ENCODE measurements at regions not wholly inside any gene's neighbourhood (a gene's known extent, or its start where the extent isn't known, plus 50 kb on each side); places are given as distances from the start of the nearest gene placed in this dataset.
A peak's percentile ranks its signal among the peaks of the same experiment; 100 is the strongest.

DNA sequence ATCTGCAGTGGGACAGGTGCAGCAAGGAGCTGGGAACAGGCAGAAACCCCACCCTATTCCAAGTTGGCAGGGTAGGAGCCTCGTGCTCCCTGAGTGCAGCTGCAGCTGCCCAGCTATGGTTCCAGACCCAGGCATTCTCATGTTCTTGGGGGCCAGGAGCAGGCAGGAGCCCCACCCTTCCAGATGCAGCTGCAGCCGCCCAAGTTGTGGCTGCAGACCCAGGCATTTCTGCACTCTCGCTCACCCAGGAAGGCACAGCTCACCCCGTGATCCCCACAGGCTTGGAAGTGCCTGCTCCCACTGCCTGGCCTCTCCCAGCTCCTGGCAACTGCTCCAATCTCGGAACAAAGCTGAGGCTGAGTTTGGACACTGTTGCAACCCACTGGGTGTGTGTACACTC, 275.8 kb upstream of the ADRA1B start (continued):
- TF ChIP-seq, protein P1, sequence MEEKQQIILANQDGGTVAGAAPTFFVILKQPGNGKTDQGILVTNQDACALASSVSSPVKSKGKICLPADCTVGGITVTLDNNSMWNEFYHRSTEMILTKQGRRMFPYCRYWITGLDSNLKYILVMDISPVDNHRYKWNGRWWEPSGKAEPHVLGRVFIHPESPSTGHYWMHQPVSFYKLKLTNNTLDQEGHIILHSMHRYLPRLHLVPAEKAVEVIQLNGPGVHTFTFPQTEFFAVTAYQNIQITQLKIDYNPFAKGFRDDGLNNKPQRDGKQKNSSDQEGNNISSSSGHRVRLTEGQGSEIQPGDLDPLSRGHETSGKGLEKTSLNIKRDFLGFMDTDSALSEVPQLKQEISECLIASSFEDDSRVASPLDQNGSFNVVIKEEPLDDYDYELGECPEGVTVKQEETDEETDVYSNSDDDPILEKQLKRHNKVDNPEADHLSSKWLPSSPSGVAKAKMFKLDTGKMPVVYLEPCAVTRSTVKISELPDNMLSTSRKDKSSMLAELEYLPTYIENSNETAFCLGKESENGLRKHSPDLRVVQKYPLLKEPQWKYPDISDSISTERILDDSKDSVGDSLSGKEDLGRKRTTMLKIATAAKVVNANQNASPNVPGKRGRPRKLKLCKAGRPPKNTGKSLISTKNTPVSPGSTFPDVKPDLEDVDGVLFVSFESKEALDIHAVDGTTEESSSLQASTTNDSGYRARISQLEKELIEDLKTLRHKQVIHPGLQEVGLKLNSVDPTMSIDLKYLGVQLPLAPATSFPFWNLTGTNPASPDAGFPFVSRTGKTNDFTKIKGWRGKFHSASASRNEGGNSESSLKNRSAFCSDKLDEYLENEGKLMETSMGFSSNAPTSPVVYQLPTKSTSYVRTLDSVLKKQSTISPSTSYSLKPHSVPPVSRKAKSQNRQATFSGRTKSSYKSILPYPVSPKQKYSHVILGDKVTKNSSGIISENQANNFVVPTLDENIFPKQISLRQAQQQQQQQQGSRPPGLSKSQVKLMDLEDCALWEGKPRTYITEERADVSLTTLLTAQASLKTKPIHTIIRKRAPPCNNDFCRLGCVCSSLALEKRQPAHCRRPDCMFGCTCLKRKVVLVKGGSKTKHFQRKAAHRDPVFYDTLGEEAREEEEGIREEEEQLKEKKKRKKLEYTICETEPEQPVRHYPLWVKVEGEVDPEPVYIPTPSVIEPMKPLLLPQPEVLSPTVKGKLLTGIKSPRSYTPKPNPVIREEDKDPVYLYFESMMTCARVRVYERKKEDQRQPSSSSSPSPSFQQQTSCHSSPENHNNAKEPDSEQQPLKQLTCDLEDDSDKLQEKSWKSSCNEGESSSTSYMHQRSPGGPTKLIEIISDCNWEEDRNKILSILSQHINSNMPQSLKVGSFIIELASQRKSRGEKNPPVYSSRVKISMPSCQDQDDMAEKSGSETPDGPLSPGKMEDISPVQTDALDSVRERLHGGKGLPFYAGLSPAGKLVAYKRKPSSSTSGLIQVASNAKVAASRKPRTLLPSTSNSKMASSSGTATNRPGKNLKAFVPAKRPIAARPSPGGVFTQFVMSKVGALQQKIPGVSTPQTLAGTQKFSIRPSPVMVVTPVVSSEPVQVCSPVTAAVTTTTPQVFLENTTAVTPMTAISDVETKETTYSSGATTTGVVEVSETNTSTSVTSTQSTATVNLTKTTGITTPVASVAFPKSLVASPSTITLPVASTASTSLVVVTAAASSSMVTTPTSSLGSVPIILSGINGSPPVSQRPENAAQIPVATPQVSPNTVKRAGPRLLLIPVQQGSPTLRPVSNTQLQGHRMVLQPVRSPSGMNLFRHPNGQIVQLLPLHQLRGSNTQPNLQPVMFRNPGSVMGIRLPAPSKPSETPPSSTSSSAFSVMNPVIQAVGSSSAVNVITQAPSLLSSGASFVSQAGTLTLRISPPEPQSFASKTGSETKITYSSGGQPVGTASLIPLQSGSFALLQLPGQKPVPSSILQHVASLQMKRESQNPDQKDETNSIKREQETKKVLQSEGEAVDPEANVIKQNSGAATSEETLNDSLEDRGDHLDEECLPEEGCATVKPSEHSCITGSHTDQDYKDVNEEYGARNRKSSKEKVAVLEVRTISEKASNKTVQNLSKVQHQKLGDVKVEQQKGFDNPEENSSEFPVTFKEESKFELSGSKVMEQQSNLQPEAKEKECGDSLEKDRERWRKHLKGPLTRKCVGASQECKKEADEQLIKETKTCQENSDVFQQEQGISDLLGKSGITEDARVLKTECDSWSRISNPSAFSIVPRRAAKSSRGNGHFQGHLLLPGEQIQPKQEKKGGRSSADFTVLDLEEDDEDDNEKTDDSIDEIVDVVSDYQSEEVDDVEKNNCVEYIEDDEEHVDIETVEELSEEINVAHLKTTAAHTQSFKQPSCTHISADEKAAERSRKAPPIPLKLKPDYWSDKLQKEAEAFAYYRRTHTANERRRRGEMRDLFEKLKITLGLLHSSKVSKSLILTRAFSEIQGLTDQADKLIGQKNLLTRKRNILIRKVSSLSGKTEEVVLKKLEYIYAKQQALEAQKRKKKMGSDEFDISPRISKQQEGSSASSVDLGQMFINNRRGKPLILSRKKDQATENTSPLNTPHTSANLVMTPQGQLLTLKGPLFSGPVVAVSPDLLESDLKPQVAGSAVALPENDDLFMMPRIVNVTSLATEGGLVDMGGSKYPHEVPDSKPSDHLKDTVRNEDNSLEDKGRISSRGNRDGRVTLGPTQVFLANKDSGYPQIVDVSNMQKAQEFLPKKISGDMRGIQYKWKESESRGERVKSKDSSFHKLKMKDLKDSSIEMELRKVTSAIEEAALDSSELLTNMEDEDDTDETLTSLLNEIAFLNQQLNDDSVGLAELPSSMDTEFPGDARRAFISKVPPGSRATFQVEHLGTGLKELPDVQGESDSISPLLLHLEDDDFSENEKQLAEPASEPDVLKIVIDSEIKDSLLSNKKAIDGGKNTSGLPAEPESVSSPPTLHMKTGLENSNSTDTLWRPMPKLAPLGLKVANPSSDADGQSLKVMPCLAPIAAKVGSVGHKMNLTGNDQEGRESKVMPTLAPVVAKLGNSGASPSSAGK (IDR thresholded peaks at IDR 0.05): peak; percentile 23; the same call in 1 of the 2 replicates
- TF ChIP-seq MYBL2 (IDR thresholded peaks at IDR 0.05; ENCODE audit: low read depth) (no peak), MYBL2 (CRISPR knock-in tag; IDR thresholded peaks at IDR 0.05; ENCODE audit: borderline replicate concordance) (no peak), TAL1 (IDR thresholded peaks at IDR 0.05) (no peak), RBBP5 (IDR thresholded peaks at IDR 0.05; ENCODE audit: borderline replicate concordance, insufficient read depth, low read length, poor library complexity, severe bottlenecking) (no peak), RUNX1 (IDR thresholded peaks at IDR 0.05; ENCODE audit: low read depth) (no peak), EWSR1 (IDR thresholded peaks at IDR 0.05; ENCODE audit: borderline replicate concordance, low read depth, partially characterized antibody) (no peak), MAZ (CRISPR knock-in tag; conservative IDR thresholded peaks at IDR 0.05 in 1 of 2, IDR thresholded peaks at IDR 0.05 in 1 of 2) (0 out of 4 replicates have a peak, but pooled peaks of 1 of the 2 experiments have one; percentile 26), TAF7 (tag; IDR thresholded peaks at IDR 0.05) (no peak), TGIF2 (CRISPR knock-in tag; IDR thresholded peaks at IDR 0.05) (no peak), GATAD2B (IDR thresholded peaks at IDR 0.05; ENCODE audit: borderline replicate concordance) (no peak), BRF2 (IDR thresholded peaks at IDR 0.05; ENCODE audit: borderline replicate concordance, insufficient read depth, insufficient read length) (no peak)
- TF ChIP-seq, protein P2, sequence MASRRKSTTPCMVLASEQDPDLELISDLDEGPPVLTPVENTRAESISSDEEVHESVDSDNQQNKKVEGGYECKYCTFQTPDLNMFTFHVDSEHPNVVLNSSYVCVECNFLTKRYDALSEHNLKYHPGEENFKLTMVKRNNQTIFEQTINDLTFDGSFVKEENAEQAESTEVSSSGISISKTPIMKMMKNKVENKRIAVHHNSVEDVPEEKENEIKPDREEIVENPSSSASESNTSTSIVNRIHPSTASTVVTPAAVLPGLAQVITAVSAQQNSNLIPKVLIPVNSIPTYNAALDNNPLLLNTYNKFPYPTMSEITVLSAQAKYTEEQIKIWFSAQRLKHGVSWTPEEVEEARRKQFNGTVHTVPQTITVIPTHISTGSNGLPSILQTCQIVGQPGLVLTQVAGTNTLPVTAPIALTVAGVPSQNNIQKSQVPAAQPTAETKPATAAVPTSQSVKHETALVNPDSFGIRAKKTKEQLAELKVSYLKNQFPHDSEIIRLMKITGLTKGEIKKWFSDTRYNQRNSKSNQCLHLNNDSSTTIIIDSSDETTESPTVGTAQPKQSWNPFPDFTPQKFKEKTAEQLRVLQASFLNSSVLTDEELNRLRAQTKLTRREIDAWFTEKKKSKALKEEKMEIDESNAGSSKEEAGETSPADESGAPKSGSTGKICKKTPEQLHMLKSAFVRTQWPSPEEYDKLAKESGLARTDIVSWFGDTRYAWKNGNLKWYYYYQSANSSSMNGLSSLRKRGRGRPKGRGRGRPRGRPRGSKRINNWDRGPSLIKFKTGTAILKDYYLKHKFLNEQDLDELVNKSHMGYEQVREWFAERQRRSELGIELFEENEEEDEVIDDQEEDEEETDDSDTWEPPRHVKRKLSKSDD (conservative IDR thresholded peaks at IDR 0.05; ENCODE audit: low read length): no peak
